Left kidney (tissue), 1 donor: ENCODE measurements at regions not wholly inside any gene's neighbourhood (a gene's known extent, or its start where the extent isn't known, plus 50 kb on each side); places are given as distances from the start of the nearest gene placed in this dataset.
"Not testable (repeated sequence)": the region's sequence is repeated elsewhere in the genome, so short reads cannot be mapped to it uniquely, and the experiment has no call there.

Source experiments
- DNase-seq: peaks from one replicate; pipeline ENCODE4 v3.0.0-alpha.2; 2013

- DNase-seq: no peak
These were observed 139.0 kb upstream of the MTPN start for GRCh38 chr7:136116186-136116585.

GRCh38 chr7:136114966-136115762, 138.0 kb upstream of the MTPN start:
- no peak for DNase-seq

- not testable (repeated sequence) for DNase-seq
These were observed 137.3 kb upstream of the MTPN start for GRCh38 chr7:136114467-136114866.

DNA sequence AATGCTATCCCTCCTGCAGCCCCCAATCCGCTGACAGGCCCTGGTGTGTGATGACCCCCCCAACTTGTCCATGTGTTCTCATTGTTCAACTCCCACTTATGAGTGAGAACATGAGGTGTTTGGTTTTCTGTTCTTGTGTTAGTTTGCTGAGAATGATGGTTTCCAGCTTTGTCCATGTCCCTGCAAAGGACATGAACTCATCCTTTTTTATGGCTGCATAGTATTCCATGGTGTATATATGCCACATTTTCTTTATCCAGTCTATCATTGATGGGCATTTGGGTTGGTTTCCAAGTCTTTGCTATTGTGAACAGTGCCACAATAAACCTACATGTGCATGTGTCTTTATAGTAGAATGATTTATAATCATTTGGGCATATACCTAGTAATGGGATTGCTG, 131.9 kb upstream of the MTPN start:
- not testable (repeated sequence) for DNase-seq

GRCh38 chr7:136105191-136105590, 128.0 kb upstream of the MTPN start:
- DNase-seq: no peak

DNA sequence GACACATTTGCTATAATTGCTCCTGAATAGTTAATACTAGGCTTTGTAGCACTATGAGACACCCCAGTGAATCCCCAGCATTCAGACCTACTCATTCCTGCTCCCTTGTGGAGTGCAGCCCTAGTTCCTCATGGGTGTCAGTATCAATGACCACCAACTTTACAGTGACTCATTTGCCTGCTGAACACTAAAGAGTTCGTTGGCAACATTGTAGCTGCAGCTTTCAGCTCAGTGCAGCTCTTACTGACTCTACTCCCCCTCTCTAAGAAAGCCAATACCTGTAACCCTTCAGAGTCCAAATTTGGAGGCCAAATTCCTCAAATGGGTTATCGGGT, 127.1 kb upstream of the MTPN start:
- no peak for DNase-seq

- no peak for DNase-seq
These were observed 126.5 kb upstream of the MTPN start for GRCh38 chr7:136103545-136104268.

DNA sequence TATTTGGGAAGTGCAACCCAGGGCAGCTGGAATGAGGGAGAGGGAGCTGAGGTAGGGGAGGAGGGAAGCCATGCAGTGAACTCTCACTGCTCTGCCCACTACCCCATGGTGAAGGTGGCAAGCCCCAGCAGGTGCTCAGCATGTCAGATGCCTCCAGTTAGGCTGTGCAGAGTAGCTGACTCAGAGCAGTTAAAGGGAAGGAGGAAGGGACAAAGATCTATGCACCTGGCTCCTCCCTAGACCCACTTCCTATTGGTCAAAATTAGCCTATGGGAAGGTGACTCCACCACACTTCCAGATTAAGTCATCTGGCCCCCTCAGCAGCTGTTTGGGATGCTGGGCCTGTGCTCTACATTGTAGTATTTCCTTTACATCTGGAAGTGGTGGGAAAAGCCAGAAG, 125.7 kb upstream of the MTPN start:
- no peak for DNase-seq

- not testable (repeated sequence) for DNase-seq
These were observed 115.6 kb upstream of the MTPN start for GRCh38 chr7:136092714-136093113.

GRCh38 chr7:136087881-136088280, 110.7 kb upstream of the MTPN start:
- DNase-seq: no peak

DNA sequence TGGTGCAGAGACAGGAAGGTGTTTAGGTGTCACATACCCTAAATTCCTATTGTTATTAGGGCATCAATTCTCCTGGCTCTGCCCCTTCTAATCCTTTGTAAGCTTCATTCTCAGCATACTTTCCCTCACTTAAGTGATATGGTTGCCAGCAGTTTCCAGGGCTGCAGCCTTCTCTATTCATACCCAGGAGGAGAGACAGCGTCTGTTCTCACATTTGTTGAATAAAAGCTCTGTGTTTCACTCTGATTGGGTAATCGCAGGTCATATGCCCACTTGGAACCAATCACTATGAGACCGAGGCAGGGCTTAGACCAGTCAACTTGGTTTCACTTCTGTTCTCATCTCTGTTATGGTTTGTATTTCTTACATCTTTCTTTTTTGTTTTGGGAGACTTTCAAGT, 109.6 kb upstream of the MTPN start:
- no peak for DNase-seq

DNA sequence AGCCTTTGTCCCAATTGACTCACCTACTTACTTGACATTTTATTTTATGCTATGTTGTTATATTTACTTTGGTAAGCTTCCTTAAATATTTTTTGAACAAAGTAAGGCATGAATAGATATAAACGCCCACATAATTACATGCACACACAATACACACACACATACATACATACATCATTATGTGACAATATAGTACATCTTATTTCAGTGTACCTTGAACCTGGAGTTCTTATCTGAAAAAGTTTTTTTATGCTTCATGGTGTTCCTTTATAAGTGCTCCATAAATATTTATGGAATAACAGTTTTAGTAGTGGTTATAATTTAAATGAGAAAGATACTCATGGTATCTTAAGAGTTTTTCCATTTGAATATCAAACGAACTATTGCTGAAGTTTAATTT, 102.8 kb upstream of the MTPN start:
- no peak for DNase-seq

DNA sequence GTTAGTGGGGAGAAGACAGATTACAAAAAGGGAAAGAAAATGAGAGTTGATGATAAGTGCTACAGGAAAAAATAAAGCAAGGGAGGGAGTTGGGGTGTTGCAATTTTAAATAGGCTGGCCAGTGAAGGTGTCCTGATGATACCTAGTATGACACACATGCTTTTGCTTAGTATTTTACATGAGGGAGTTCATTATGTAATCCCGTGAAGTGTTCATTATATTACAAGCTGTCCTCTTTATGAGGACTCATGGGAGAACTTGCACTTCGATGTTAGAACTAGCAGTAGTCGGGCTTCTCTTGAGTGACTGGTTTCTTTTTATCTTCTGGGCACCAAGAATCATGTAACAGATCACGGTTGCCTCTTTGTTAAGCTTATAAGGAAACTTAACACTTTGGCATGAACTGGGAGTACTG, 102.3 kb upstream of the MTPN start:
- DNase-seq: no peak

DNA sequence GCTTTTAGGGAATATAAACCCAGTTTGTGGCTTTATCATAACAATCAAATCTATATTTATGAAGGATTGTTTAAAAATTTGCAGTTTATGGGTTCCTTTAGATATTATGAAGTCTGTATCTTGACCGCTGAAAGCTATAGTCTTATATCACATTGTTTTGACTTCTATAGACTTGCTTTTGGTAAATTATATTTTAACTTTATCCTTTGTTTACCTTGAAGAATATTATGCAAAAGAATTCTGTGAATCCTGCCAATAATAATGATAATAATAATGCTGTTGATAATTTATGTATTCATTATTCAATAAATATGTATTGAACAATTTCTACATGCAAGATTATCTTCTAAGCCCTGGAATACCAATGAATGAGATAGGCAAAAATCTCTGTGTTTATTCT, 101.9 kb upstream of the MTPN start:
- DNase-seq: no peak

GRCh38 chr7:136078630-136079029, 101.5 kb upstream of the MTPN start:
- no peak for DNase-seq

DNA sequence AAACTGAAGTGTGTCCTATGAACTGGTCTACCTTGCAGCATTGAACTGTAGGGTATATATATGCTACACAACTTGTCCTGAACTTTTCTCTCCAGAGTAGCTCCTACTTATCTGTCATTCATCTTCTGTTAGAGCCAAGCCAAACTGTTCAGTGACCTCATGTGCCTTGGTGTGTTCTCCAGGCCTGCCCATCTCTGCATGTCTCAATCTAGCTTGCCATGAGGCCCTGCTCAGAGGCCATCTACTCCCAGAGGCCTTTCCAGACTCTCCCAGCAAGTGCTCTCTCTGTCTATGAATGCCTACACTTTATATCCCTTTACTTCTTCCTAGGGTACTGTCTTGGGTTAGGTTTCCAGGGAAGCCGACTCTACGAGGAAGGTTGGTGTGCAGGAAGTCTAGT, 99.8 kb upstream of the MTPN start:
- DNase-seq: no peak

GRCh38 chr7:136074843-136075242, 97.7 kb upstream of the MTPN start:
- no peak for DNase-seq

GRCh38 chr7:136072447-136072846, 95.3 kb upstream of the MTPN start:
- DNase-seq: no peak

GRCh38 chr7:136070736-136071505, 93.8 kb upstream of the MTPN start:
- peak; percentile 44 for DNase-seq

DNA sequence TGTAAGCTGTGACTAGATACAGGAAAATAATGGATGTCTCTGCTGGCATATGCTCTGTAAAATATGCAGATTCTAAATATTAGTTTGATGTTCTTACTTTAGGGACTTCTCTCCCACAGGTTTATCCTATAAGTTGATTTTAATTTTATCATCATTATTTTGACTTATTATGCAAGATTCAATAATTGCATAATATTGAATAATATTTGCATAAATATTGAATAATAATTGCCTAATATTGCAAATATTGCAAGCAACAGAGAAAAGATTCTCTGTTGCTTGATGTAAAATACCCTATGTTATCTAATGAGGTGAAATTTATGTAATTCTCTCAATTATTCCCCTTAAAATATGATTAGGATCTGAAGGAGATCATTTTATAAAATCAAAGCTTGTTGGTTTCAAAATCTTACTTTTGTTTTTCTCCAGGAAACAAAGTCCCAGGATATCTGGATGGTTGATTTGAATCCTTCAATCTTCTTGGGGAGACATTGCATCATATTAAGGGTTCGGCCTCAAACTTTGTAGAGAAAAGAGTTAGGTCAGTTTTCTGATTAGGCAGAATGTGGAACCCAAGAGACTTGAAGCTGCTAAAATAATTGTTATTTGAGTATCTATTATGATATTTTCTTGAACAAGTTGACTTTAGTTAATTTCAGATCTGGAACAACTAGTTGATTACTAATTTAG, 92.8 kb upstream of the MTPN start:
- DNase-seq: no peak

DNA sequence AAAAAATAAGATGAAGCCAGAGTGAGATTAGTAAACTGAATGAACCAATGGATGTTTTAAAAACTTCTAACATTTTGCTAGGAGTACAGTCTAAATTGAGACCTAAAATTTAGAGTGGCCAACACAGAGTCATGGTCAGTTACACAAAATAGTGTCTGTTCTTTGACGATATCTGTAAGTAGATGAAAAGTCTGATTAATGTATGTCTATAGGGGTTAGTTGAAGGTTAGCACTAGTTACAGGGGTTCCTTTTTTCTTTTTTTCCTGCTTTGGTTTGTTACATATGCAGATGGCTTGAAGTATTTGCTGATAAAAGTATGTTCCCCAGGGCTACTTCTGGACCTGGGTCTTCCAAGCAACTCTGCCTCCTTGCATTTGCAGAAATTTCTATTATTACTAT, 90.1 kb upstream of the MTPN start:
- DNase-seq: no peak
